ENCODE measurements at regions not wholly inside any gene's neighbourhood (a gene's known extent, or its start where the extent isn't known, plus 50 kb on each side); places are given as distances from the start of the nearest gene placed in this dataset.

- DNase-seq: no peak
These were observed 280.3 kb downstream of the NPR3 start for GRCh38 chr5:32991421-32991815.

GRCh38 chr5:32996336-32996735 lies 285.2 kb downstream of the NPR3 start:
- DNase-seq: no peak

- DNase-seq: no peak
These were observed 297.8 kb downstream of the NPR3 start for GRCh38 chr5:33008751-33009418.

- no peak for DNase-seq
These were observed 299.7 kb downstream of the NPR3 start for GRCh38 chr5:33010846-33011245.

GRCh38 chr5:33011801-33012200 lies 300.7 kb downstream of the NPR3 start:
- DNase-seq: no peak

- no peak for DNase-seq
These were observed 312.5 kb downstream of the NPR3 start for GRCh38 chr5:33023649-33024048.

- no peak for DNase-seq
These were observed 321.4 kb downstream of the NPR3 start for GRCh38 chr5:33032271-33033070.

GRCh38 chr5:33033516-33033915 lies 322.4 kb downstream of the NPR3 start:
- no peak for DNase-seq

GRCh38 chr5:33034777-33035176 lies 323.7 kb downstream of the NPR3 start:
- no peak for DNase-seq

- DNase-seq: no peak
These were observed 324.9 kb downstream of the NPR3 start for GRCh38 chr5:33035851-33036527.

- DNase-seq: no peak
These were observed 326.0 kb downstream of the NPR3 start for GRCh38 chr5:33037076-33037475.

- DNase-seq: no peak
These were observed 330.5 kb downstream of the NPR3 start for GRCh38 chr5:33041586-33041985.

- no peak for DNase-seq
These were observed 332.3 kb downstream of the NPR3 start for GRCh38 chr5:33043343-33043997.

- no peak for DNase-seq
These were observed 335.0 kb downstream of the NPR3 start for GRCh38 chr5:33046091-33046490.

- DNase-seq: no peak
These were observed 337.2 kb downstream of the NPR3 start for GRCh38 chr5:33048315-33048714.

GRCh38 chr5:33049298-33049697 lies 338.2 kb downstream of the NPR3 start:
- no peak for DNase-seq

GRCh38 chr5:33049842-33050241 lies 338.7 kb downstream of the NPR3 start:
- no peak for DNase-seq

- DNase-seq: no peak
These were observed 348.0 kb downstream of the NPR3 start for GRCh38 chr5:33059081-33059480.

GRCh38 chr5:33065131-33065530 lies 354.0 kb downstream of the NPR3 start:
- DNase-seq: no peak

- DNase-seq: no peak
These were observed 356.2 kb downstream of the NPR3 start for GRCh38 chr5:33067291-33067690.

- no peak for DNase-seq
These were observed 357.7 kb downstream of the NPR3 start for GRCh38 chr5:33068786-33069185.

- no peak for DNase-seq
These were observed 361.2 kb downstream of the NPR3 start for GRCh38 chr5:33072296-33072695.

- no peak for DNase-seq
These were observed 361.6 kb downstream of the NPR3 start for GRCh38 chr5:33072726-33073125.
